Liver (tissue), 7 donors: ENCODE measurements at regions not wholly inside any gene's neighbourhood (a gene's known extent, or its start where the extent isn't known, plus 50 kb on each side); places are given as distances from the start of the nearest gene placed in this dataset.

Experiments used
- DNase-seq: peaks from one replicate; pipeline ENCODE4 v3.0.0-alpha.2; 2017; ENCODE audit warnings: low spot score
- H3K27ac ChIP-seq, 2 donors: one replicate each; pipeline ENCODE4 v1.7.0; 2013; ENCODE audit warnings: inconsistent platforms in 2 of 2, low read length in 2 of 2, control low read depth in 1 of 2, low read depth in 1 of 2, mild to moderate bottlenecking in 1 of 2
- H3K27me3 ChIP-seq, 4 donors: one replicate each; pipeline versions ENCODE4 v1.6.1 to v1.7.0; 2013; ENCODE audit warnings: low read length in 3 of 4, inconsistent platforms in 1 of 4, mild to moderate bottlenecking in 1 of 4, moderate library complexity in 1 of 4; ENCODE audit not compliant: control insufficient read depth in 4 of 4, insufficient read depth in 4 of 4
- H3K36me3 ChIP-seq, 4 donors: one replicate each; pipeline versions ENCODE4 v1.6.1 to v1.7.0; 2013; ENCODE audit warnings: low read length in 3 of 4, mild to moderate bottlenecking in 3 of 4, low read depth in 1 of 4, moderate library complexity in 1 of 4; ENCODE audit not compliant: control insufficient read depth in 4 of 4, insufficient read depth in 3 of 4
- H3K4me1 ChIP-seq, 4 donors: one replicate each; pipeline versions ENCODE4 v1.6.1 to v1.7.0; 2013; ENCODE audit warnings: low read length in 3 of 4, mild to moderate bottlenecking in 3 of 4, moderate library complexity in 1 of 4; ENCODE audit not compliant: control insufficient read depth in 4 of 4, insufficient read depth in 4 of 4
- H3K4me3 ChIP-seq, 3 donors: one replicate each; pipeline versions ENCODE4 v1.6.1 to v1.7.0; 2013; ENCODE audit warnings: low read length in 3 of 3, control low read depth in 1 of 3, low read depth in 1 of 3, mild to moderate bottlenecking in 1 of 3
- H3K9ac ChIP-seq, 2 donors: one replicate each; pipeline ENCODE4 v1.7.0; 2013; ENCODE audit warnings: low read length in 2 of 2, mild to moderate bottlenecking in 2 of 2, moderate library complexity in 2 of 2, control low read depth in 1 of 2, low read depth in 1 of 2
- H3K9me3 ChIP-seq, 4 donors: one replicate each; pipeline versions ENCODE4 v1.6.1 to v1.7.0; 2013; ENCODE audit warnings: low read length in 3 of 4; ENCODE audit not compliant: control insufficient read depth in 4 of 4
- EGR1 ChIP-seq, 2 donors: IDR thresholded peaks; 2 replicates each; pipeline ENCODE4 v1.6.1; 2016 to 2018; ENCODE audit warnings: antibody characterized with exemption in 2 of 2, low read depth in 2 of 2
- FOXA1 ChIP-seq: IDR thresholded peaks from 2 replicates; pipeline ENCODE4 v1.6.1; 2016; ENCODE audit warnings: antibody characterized with exemption
- FOXA2 ChIP-seq: IDR thresholded peaks from 2 replicates; pipeline ENCODE4 v1.6.1; 2016; ENCODE audit warnings: antibody characterized with exemption
- GABPA ChIP-seq, 2 donors: IDR thresholded peaks in 1 of 2; conservative IDR thresholded peaks in 1 of 2; 2 replicates each; pipeline ENCODE4 v1.6.1; 2016; ENCODE audit warnings: antibody characterized with exemption in 2 of 2, mild to moderate bottlenecking in 1 of 2, moderate library complexity in 1 of 2
- HNF4A ChIP-seq, 2 donors: conservative IDR thresholded peaks; 2 replicates each; pipeline ENCODE4 v1.6.1; 2016; ENCODE audit warnings: antibody characterized with exemption in 2 of 2, mild to moderate bottlenecking in 2 of 2
- HNF4G ChIP-seq: IDR thresholded peaks from 2 replicates; pipeline ENCODE4 v1.6.1; 2016; ENCODE audit warnings: antibody characterized with exemption
- JUND ChIP-seq, 2 donors: IDR thresholded peaks; 2 replicates each; pipeline ENCODE4 v1.6.1; 2016; ENCODE audit warnings: antibody characterized with exemption in 2 of 2
- NR2F2 ChIP-seq: IDR thresholded peaks from 2 replicates; pipeline ENCODE4 v1.6.1; 2016; ENCODE audit warnings: antibody characterized with exemption
- RAD21 ChIP-seq, 2 donors: IDR thresholded peaks; 2 replicates each; pipeline ENCODE4 v1.6.1; 2016; ENCODE audit warnings: antibody characterized with exemption in 2 of 2, mild to moderate bottlenecking in 2 of 2
- SP1 ChIP-seq: IDR thresholded peaks from 2 replicates; pipeline ENCODE4 v1.6.1; 2018; ENCODE audit warnings: antibody characterized with exemption, mild to moderate bottlenecking
- TAF1 ChIP-seq: conservative IDR thresholded peaks from 2 replicates; pipeline ENCODE4 v1.6.1; 2016; ENCODE audit warnings: antibody characterized with exemption, mild to moderate bottlenecking
- YY1 ChIP-seq: IDR thresholded peaks from 2 replicates; pipeline ENCODE4 v1.6.1; 2016; ENCODE audit warnings: antibody characterized with exemption, mild to moderate bottlenecking
- WGBS: extraction: QIAGEN DNeasy Blood & Tissue Kit; methylation state at CpG from one replicate; pipeline ENCODE4 v1.1.7; 2013; 5-methylcytosine and 5-hydroxymethylcytosine counted together
- TF ChIP-seq, protein P1 (sequence below): IDR thresholded peaks from 2 replicates; pipeline ENCODE4 v1.6.1; 2016; ENCODE audit warnings: antibody characterized with exemption, mild to moderate bottlenecking
- TF ChIP-seq, protein P2 (sequence below): IDR thresholded peaks from 2 replicates; pipeline ENCODE4 v1.6.1; 2016; ENCODE audit warnings: antibody characterized with exemption
- TF ChIP-seq, protein P3 (sequence below): IDR thresholded peaks from 2 replicates; pipeline ENCODE4 v1.6.1; 2016; ENCODE audit warnings: antibody characterized with exemption
- donor health status: healthy.
- donor health status: healthy.
- donor health status: healthy.
- donor health status: healthy.

- Histone ChIP-seq H3K9me3 (no peaks in the 10 kb centered on the region), H3K27ac (no peak overlapping the region), H3K4me1 (no peaks in the 10 kb centered on the region), H3K27me3 (no peaks in the 10 kb centered on the region), H3K36me3 (no peaks in the 10 kb centered on the region), H3K4me3 (no peak overlapping the region), H3K9ac (no peak overlapping the region)
- TF ChIP-seq, protein P1, sequence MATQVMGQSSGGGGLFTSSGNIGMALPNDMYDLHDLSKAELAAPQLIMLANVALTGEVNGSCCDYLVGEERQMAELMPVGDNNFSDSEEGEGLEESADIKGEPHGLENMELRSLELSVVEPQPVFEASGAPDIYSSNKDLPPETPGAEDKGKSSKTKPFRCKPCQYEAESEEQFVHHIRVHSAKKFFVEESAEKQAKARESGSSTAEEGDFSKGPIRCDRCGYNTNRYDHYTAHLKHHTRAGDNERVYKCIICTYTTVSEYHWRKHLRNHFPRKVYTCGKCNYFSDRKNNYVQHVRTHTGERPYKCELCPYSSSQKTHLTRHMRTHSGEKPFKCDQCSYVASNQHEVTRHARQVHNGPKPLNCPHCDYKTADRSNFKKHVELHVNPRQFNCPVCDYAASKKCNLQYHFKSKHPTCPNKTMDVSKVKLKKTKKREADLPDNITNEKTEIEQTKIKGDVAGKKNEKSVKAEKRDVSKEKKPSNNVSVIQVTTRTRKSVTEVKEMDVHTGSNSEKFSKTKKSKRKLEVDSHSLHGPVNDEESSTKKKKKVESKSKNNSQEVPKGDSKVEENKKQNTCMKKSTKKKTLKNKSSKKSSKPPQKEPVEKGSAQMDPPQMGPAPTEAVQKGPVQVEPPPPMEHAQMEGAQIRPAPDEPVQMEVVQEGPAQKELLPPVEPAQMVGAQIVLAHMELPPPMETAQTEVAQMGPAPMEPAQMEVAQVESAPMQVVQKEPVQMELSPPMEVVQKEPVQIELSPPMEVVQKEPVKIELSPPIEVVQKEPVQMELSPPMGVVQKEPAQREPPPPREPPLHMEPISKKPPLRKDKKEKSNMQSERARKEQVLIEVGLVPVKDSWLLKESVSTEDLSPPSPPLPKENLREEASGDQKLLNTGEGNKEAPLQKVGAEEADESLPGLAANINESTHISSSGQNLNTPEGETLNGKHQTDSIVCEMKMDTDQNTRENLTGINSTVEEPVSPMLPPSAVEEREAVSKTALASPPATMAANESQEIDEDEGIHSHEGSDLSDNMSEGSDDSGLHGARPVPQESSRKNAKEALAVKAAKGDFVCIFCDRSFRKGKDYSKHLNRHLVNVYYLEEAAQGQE = no peak
- TF ChIP-seq, protein P2, sequence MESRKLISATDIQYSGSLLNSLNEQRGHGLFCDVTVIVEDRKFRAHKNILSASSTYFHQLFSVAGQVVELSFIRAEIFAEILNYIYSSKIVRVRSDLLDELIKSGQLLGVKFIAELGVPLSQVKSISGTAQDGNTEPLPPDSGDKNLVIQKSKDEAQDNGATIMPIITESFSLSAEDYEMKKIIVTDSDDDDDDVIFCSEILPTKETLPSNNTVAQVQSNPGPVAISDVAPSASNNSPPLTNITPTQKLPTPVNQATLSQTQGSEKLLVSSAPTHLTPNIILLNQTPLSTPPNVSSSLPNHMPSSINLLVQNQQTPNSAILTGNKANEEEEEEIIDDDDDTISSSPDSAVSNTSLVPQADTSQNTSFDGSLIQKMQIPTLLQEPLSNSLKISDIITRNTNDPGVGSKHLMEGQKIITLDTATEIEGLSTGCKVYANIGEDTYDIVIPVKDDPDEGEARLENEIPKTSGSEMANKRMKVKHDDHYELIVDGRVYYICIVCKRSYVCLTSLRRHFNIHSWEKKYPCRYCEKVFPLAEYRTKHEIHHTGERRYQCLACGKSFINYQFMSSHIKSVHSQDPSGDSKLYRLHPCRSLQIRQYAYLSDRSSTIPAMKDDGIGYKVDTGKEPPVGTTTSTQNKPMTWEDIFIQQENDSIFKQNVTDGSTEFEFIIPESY = no peak
- TF ChIP-seq SP1 = no peak
- no peak for TF ChIP-seq GABPA (IDR thresholded peaks at IDR 0.05 in 1 of 2, conservative IDR thresholded peaks at IDR 0.05 in 1 of 2)
- TF ChIP-seq NR2F2 = no peak
- TF ChIP-seq, protein P3, sequence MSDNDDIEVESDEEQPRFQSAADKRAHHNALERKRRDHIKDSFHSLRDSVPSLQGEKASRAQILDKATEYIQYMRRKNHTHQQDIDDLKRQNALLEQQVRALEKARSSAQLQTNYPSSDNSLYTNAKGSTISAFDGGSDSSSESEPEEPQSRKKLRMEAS = no peak
- TF ChIP-seq FOXA1 = no peak
- no peak for TF ChIP-seq HNF4G
- no peak for TF ChIP-seq RAD21 (IDR thresholded peaks at IDR 0.05)
- TF ChIP-seq JUND (IDR thresholded peaks at IDR 0.05) = no peak
- TF ChIP-seq TAF1 = no peak
- TF ChIP-seq HNF4A (conservative IDR thresholded peaks at IDR 0.05) = no peak
- TF ChIP-seq YY1 = no peak
- no peak for TF ChIP-seq FOXA2
- no peak for TF ChIP-seq EGR1 (IDR thresholded peaks at IDR 0.05; ENCODE audit: low read depth in 2 of 2)
- DNase-seq = no peak
- 74% methylated on average over 6 of the region's 6 CpGs for WGBS
These were observed 807.7 kb upstream of the SALL3 start for GRCh38 chr18:78171954-78172353.

- no peak overlapping the region for H3K4me3 ChIP-seq
- no peak overlapping the region for H3K9ac ChIP-seq
- no peak for DNase-seq
- H3K9me3 ChIP-seq = no peaks in the 10 kb centered on the region
- H3K36me3 ChIP-seq = no peaks in the 10 kb centered on the region
- TF ChIP-seq, protein P3 = no peak
- TF ChIP-seq HNF4G = no peak
- TF ChIP-seq TAF1 = no peak
- TF ChIP-seq YY1 = no peak
- no peak for TF ChIP-seq SP1
- no peak overlapping the region for H3K27ac ChIP-seq
- 87% methylated on average over 14 of the region's 14 CpGs for WGBS
- H3K27me3 ChIP-seq = no peaks in the 10 kb centered on the region
- H3K4me1 ChIP-seq = no peaks in the 10 kb centered on the region
These were observed 804.9 kb upstream of the SALL3 start for GRCh38 chr18:78174737-78175136.
